ENCODE measurements at regions not wholly inside any gene's neighbourhood (a gene's known extent, or its start where the extent isn't known, plus 50 kb on each side); places are given as distances from the start of the nearest gene placed in this dataset.
A peak's percentile ranks its signal among the peaks of the same experiment; 100 is the strongest.

GRCh38 chr4:152106781-152107321, 346.0 kb upstream of the GATB start:
- DNase-seq (ENCODE audit: missing footprints) (no peak), ATAC-seq (no peak)
- intact Hi-C loops (cut with DNase I), result loop anchor here (5.0 kb wide), 2 partner anchors 50 to 150 kb away; no protein-coding TSS in a partner anchor

- no peak for ATAC-seq
- peak; percentile 76 for DNase-seq (ENCODE audit: missing footprints)
- intact Hi-C loops (cut with DNase I), result loop anchor here (5.0 kb wide), 2 partner anchors 51 to 151 kb away; no protein-coding TSS in a partner anchor
These were observed 345.4 kb upstream of the GATB start for GRCh38 chr4:152106113-152106763.

GRCh38 chr4:152104901-152105357, 344.1 kb upstream of the GATB start:
- intact Hi-C loops (cut with DNase I), result loop anchor here (5.0 kb wide), 2 partner anchors 52 to 152 kb away; no protein-coding TSS in a partner anchor
- no peak for ATAC-seq

GRCh38 chr4:152104356-152104755, 343.5 kb upstream of the GATB start:
- intact Hi-C loops (cut with DNase I), result no loop called here
- ATAC-seq (no peak), DNase-seq (ENCODE audit: missing footprints) (no peak)

More at GRCh38 chr4:152104901-152105357, 344.1 kb upstream of the GATB start:
- DNase-seq (ENCODE audit: missing footprints), result no peak

GRCh38 chr4:152103181-152103901, 342.5 kb upstream of the GATB start:
- no peak for ATAC-seq
- intact Hi-C loops (cut with DNase I), result no loop called here

GRCh38 chr4:152102436-152103000, 341.7 kb upstream of the GATB start:
- intact Hi-C loops (cut with DNase I), result no loop called here
- no peak for DNase-seq (ENCODE audit: missing footprints)
- no peak for ATAC-seq

More at GRCh38 chr4:152103181-152103901, 342.5 kb upstream of the GATB start:
- no peak for DNase-seq (ENCODE audit: missing footprints)

GRCh38 chr4:152101556-152102435, 341.0 kb upstream of the GATB start:
- intact Hi-C loops (cut with DNase I), result no loop called here
- DNase-seq (ENCODE audit: missing footprints), result no peak
- no peak for ATAC-seq

GRCh38 chr4:152100379-152101201, 339.8 kb upstream of the GATB start:
- ATAC-seq (no peak), DNase-seq (ENCODE audit: missing footprints) (no peak)
- intact Hi-C loops (cut with DNase I), result no loop called here

GRCh38 chr4:152099981-152100378, 339.2 kb upstream of the GATB start:
- DNase-seq (ENCODE audit: missing footprints) (no peak), ATAC-seq (no peak)
- intact Hi-C loops (cut with DNase I), result no loop called here

- intact Hi-C loops (cut with DNase I), result no loop called here
- ATAC-seq, result no peak
- DNase-seq (ENCODE audit: missing footprints), result no peak
These were observed 338.7 kb upstream of the GATB start for GRCh38 chr4:152099555-152099954.

GRCh38 chr4:152099061-152099425, 338.2 kb upstream of the GATB start:
- intact Hi-C loops (cut with DNase I), result no loop called here
- ATAC-seq, result no peak
- DNase-seq (ENCODE audit: missing footprints), result no peak

- ATAC-seq (no peak), DNase-seq (ENCODE audit: missing footprints) (no peak)
- intact Hi-C loops (cut with DNase I), result no loop called here
These were observed 337.7 kb upstream of the GATB start for GRCh38 chr4:152098365-152099060.

- no peak for ATAC-seq
- intact Hi-C loops (cut with DNase I), result no loop called here
These were observed 336.6 kb upstream of the GATB start for GRCh38 chr4:152097371-152097770.

GRCh38 chr4:152095701-152096070, 334.9 kb upstream of the GATB start:
- DNase-seq (ENCODE audit: missing footprints) (no peak), ATAC-seq (no peak)
- intact Hi-C loops (cut with DNase I), result no loop called here

More at GRCh38 chr4:152097371-152097770, 336.6 kb upstream of the GATB start:
- no peak for DNase-seq (ENCODE audit: missing footprints)

GRCh38 chr4:152094970-152095700, 334.3 kb upstream of the GATB start:
- DNase-seq (ENCODE audit: missing footprints) (no peak), ATAC-seq (no peak)
- intact Hi-C loops (cut with DNase I), result loop anchor here (5.0 kb wide), 2 partner anchors 288 to 408 kb away; no protein-coding TSS in a partner anchor

- intact Hi-C loops (cut with DNase I), result loop anchor here (5.0 kb wide), 2 partner anchors 284 to 404 kb away; no protein-coding TSS in a partner anchor
- ATAC-seq (no peak), DNase-seq (ENCODE audit: missing footprints) (no peak)
These were observed 330.6 kb upstream of the GATB start for GRCh38 chr4:152091405-152091804.

Measured in Right ventricle myocardium inferior (tissue), 1 donor.